ENCODE measurements at regions not wholly inside any gene's neighbourhood (a gene's known extent, or its start where the extent isn't known, plus 50 kb on each side); places are given as distances from the start of the nearest gene placed in this dataset.

GRCh38 chr5:110335361-110336066 lies 391.0 kb downstream of the TMEM232 start:
- DNase-seq (ENCODE audit: low read depth) = peak; percentile 77
- H3K4me3 ChIP-seq (ENCODE audit: low read depth, low read length) = no peak overlapping the region
- TF ChIP-seq, protein P1, sequence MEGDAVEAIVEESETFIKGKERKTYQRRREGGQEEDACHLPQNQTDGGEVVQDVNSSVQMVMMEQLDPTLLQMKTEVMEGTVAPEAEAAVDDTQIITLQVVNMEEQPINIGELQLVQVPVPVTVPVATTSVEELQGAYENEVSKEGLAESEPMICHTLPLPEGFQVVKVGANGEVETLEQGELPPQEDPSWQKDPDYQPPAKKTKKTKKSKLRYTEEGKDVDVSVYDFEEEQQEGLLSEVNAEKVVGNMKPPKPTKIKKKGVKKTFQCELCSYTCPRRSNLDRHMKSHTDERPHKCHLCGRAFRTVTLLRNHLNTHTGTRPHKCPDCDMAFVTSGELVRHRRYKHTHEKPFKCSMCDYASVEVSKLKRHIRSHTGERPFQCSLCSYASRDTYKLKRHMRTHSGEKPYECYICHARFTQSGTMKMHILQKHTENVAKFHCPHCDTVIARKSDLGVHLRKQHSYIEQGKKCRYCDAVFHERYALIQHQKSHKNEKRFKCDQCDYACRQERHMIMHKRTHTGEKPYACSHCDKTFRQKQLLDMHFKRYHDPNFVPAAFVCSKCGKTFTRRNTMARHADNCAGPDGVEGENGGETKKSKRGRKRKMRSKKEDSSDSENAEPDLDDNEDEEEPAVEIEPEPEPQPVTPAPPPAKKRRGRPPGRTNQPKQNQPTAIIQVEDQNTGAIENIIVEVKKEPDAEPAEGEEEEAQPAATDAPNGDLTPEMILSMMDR (IDR thresholded peaks at IDR 0.05; ENCODE audit: insufficient read depth, low read depth, low read length) = no peak

DNA sequence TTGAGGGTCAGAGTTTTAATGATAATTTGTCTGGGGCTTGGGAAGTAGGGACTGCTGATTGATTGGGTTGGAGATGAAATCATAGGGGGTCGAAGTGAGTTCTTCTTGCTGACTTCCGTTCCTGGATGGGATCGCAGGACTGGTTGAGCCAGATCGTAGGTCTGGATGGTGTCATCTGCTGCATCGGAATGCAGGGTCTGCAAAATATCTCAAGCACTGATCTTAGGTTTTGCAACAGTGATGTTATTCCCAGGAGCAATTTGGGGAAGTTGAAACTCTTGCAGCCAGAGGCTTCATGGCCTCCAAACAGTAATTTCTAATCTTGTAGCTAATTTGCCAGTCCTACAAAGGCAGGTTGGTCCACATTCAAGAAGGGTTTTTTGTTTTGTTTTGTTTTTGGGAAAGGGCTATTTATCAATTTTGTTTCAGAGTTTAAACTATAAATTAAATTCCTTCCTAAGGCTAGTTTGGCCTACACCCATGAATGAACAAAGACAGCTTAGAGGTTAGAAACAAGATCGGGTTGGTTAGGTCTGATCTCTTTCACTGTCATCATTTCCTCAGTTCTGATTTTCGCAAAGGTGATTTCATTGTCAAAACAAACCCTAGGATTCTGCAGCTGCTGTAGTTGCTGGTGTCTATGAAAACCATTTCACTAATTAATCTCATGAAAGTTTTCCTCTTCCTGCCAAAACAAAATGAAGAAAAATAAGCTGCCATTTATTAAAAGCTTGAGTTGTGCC lies 388.0 kb downstream of the TMEM232 start:
- TF ChIP-seq, protein P1 (IDR thresholded peaks at IDR 0.05; ENCODE audit: insufficient read depth, low read depth, low read length) = no peak
- peak; percentile 50 for DNase-seq (ENCODE audit: low read depth)
- no peak overlapping the region for H3K4me3 ChIP-seq (ENCODE audit: low read depth, low read length)

- H3K4me3 ChIP-seq (ENCODE audit: low read depth, low read length) = no peak overlapping the region
- TF ChIP-seq, protein P1 (IDR thresholded peaks at IDR 0.05; ENCODE audit: insufficient read depth, low read depth, low read length) = no peak
- DNase-seq (ENCODE audit: low read depth) = no peak
Measured at GRCh38 chr5:110339399-110339798, 387.1 kb downstream of the TMEM232 start.

GRCh38 chr5:110341836-110342235 lies 384.6 kb downstream of the TMEM232 start:
- TF ChIP-seq, protein P1 (IDR thresholded peaks at IDR 0.05; ENCODE audit: insufficient read depth, low read depth, low read length) = no peak
- no peak overlapping the region for H3K4me3 ChIP-seq (ENCODE audit: low read depth, low read length)

GRCh38 chr5:110342683-110343082 lies 383.8 kb downstream of the TMEM232 start:
- DNase-seq (ENCODE audit: low read depth) = no peak
- no peak overlapping the region for H3K4me3 ChIP-seq (ENCODE audit: low read depth, low read length)
- TF ChIP-seq, protein P1 (IDR thresholded peaks at IDR 0.05; ENCODE audit: insufficient read depth, low read depth, low read length) = no peak

More at GRCh38 chr5:110341836-110342235, 384.6 kb downstream of the TMEM232 start:
- DNase-seq (ENCODE audit: low read depth) = no peak

DNA sequence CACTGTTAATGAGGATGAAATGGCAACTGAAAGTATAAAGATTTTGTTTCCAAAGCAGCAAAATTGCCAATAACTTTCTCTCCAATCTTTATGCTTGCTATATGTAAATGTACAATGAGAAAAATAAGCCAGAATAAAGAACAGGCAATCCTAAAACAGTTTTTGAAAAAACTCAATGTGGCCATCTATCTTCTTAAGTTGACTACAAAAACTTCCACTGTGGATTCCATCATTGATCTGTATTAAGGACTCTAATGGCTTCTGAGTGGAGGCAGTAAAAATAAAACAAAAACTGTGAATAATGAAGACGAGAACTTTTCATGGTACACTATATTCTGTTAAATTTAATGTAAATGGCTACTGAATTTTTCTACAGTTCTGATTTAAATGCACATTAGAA lies 382.9 kb downstream of the TMEM232 start:
- H3K4me3 ChIP-seq (ENCODE audit: low read depth, low read length) = no peak overlapping the region
- TF ChIP-seq, protein P1 (IDR thresholded peaks at IDR 0.05; ENCODE audit: insufficient read depth, low read depth, low read length) = no peak
- DNase-seq (ENCODE audit: low read depth) = no peak

Measured in fibroblast of villous mesenchyme (primary cell).